GM12892 (cell line): ENCODE measurements at regions not wholly inside any gene's neighbourhood (a gene's known extent, or its start where the extent isn't known, plus 50 kb on each side); places are given as distances from the start of the nearest gene placed in this dataset.

Experiments
- POLR2A ChIP-seq: IDR thresholded peaks from 2 replicates; pipeline ENCODE4 v1.6.1; 2011; ENCODE audit warnings: low read depth, low read length, control low read depth
- POLR2AphosphoS5 ChIP-seq: IDR thresholded peaks from 2 replicates; pipeline ENCODE4 v1.6.1; 2011; ENCODE audit warnings: low read depth, low read length, control low read depth

DNA sequence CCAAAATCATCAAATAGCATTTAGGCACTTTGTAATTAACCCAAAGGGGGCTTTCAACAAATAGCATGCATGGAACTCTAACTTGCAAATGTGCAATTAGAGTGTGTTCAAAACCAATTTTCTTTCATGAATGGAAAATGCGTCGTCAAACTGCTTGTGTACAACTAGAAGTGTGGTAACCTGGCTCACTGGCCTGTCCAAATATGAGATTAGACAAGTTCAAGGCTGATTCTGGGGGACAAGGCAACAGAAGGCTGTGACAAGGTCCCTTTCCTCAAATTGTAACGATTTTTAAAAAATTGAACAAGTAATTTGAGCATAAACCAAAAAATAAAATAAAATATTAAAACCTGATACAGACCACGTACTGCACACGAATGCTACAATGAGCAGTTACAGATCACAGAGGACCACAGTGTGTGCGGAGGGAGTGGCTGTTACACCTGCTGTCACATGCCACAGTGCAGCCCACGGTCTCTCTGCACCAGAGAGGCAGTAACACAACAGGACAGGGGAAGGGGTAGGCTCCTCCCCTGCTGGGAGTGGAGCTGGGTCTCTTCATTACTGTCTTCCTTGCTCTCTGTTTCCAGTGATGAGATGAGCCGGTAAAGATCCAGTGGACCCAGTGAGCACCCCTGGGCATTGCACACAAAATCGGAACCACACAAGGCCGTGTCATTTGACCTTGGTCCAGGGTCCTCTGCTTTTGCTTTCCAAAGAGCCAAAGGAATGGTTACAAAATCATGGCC is 252.2 kb upstream of the PDE10A start:
- no peak for TF ChIP-seq POLR2A
- no peak for TF ChIP-seq POLR2AphosphoS5
